DOHH2 (cell line): ENCODE measurements at regions not wholly inside any gene's neighbourhood (a gene's known extent, or its start where the extent isn't known, plus 50 kb on each side); places are given as distances from the start of the nearest gene placed in this dataset.

ENCODE experiments used
- CTCF ChIP-seq: fragments of 200-600 bp; sonication (generic); IDR thresholded peaks from one replicate; pipeline ENCODE4 v1.5.1; 2014; ENCODE audit warnings: antibody characterized with exemption, mild to moderate bottlenecking, low read depth, low read length; ENCODE audit not compliant: poor library complexity, severe bottlenecking
- EZH2phosphoT487 ChIP-seq: fragments of 200-600 bp; sonication (generic); IDR thresholded peaks from 2 replicates; pipeline ENCODE4 v1.6.1; 2017; ENCODE audit warnings: borderline replicate concordance, mild to moderate bottlenecking, antibody characterized with exemption, low read length, moderate library complexity, mixed read lengths

DNA sequence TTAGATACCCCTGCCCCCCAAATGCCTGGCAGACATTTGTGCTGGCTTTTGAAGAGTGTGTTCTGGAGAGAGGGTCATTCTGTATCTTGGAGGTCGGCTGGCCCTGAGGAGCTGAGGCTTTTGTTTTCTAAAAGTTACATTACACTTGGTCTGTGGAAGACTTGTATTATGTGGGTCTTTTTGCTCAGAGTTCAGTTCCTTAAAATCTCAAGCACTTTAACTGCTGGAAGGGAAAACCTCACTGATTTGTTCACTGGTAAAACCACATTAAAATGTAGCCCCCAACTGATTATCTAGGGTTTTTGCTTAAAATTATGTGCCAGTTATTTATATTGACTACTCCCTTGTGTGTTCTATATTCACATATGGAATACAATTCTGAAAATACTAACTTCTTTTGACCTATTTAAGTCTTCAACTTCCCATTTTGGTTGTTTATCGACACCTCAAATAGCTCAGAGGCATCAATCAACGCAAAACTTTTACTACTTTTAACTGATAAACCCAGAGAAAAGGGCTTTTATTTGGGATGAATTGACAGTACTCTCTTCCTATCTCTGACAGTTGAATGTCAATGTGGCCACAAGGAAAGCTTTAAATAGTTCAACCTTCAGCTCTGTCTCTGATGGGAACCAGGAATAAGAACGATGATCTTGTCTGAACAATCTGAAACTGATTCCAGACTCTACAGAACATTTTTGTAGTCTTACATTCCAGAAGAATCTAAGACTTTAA lies 54.0 kb upstream of the MAP3K1 start:
- no peak for TF ChIP-seq CTCF
- no peak for TF ChIP-seq EZH2phosphoT487
